ENCODE measurements at regions not wholly inside any gene's neighbourhood (a gene's known extent, or its start where the extent isn't known, plus 50 kb on each side); places are given as distances from the start of the nearest gene placed in this dataset.
"Not testable (repeated sequence)": the region's sequence is repeated elsewhere in the genome, so short reads cannot be mapped to it uniquely, and the experiment has no call there.

DNA sequence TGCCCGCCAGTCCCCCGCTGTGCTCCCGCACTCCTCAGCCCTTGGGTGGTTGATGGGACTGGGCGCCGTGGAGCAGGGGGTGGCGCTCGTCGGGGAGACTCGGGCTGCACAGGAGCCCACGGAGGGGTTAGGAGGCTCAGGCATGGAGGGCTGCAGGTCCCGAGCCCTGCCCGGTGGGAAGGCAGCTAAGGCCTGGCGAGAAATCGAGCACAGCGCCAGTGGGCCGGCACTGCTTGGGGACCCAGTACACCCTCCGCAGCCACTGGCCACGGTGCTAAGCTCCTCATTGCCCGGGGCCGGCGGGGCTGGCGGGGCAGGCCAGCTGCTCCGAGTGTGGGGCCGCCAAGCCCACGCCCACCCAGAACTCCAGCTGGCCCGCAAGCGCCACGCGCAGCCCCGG lies 1496.5 kb upstream of the LRRTM3 start:
- H3K23ac ChIP-seq (ENCODE audit: low read depth, low read length, poor library complexity); H3K27me3 ChIP-seq (ENCODE audit: control insufficient read depth in 3 of 3, insufficient read depth in 3 of 3, low read depth in 1 of 3, low read length in 3 of 3); H2BK120ac ChIP-seq (ENCODE audit: low read depth, low read length); H2BK15ac ChIP-seq (ENCODE audit: low read length); H3K27ac ChIP-seq (replicated peaks; ENCODE audit: low read length); H2AFZ ChIP-seq (ENCODE audit: low read length); H3K4me2 ChIP-seq (ENCODE audit: insufficient read depth, low read length, poor library complexity, severe bottlenecking); H3K4me1 ChIP-seq (ENCODE audit: control insufficient read depth in 2 of 2, insufficient read depth in 1 of 2, low read depth in 1 of 2, low read length in 2 of 2); H3K9ac ChIP-seq (ENCODE audit: low read depth, low read length, poor library complexity); H3K18ac ChIP-seq (ENCODE audit: low read length); H2AK5ac ChIP-seq (ENCODE audit: low read depth, low read length); H4K8ac ChIP-seq (ENCODE audit: low read depth, low read length); H3K9me3 ChIP-seq (replicated peaks in 1 of 2; ENCODE audit: control insufficient read depth in 2 of 2, insufficient read depth in 1 of 2, low read depth in 1 of 2, low read length in 2 of 2); H2BK12ac ChIP-seq (ENCODE audit: low read length); H4K91ac ChIP-seq (ENCODE audit: low read depth, low read length, poor library complexity); H3K14ac ChIP-seq (ENCODE audit: low read length); H3K4ac ChIP-seq (ENCODE audit: low read length); DNase-seq (ENCODE audit: low spot score); H3K4me3 ChIP-seq (ENCODE audit: low read length in 2 of 2); H3K36me3 ChIP-seq (replicated peaks in 1 of 2; ENCODE audit: control insufficient read depth in 2 of 2, insufficient read depth in 2 of 2, low read length in 2 of 2); H3K79me1 ChIP-seq (ENCODE audit: low read depth, low read length); H2BK5ac ChIP-seq (ENCODE audit: low read length): not testable (repeated sequence)
- no CpG with 5 or more reads among the region's 30 CpGs for WGBS, 2 donors (ENCODE audit: extremely low coverage in 2 of 2, insufficient read length in 2 of 2, insufficient replicate concordance in 1 of 2)

DNA sequence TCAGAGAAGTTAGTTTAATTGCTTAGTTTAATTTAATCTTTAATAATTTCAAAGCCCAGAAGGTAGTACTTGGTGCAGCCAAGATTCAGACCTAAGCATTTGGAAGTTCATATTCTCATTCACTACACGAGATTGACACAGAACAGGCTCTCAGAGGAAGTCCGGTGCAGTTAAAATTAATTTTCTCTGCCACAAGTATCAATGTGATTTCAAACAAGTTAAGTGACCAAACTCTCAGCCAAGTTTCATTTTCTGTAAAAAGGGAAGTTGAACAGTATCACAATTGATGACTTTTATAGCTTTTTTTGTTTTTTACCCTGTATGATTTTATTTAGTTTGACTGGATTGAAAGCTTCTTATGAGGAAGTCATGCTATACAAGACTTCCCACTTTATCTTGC lies 1494.9 kb upstream of the LRRTM3 start:
- Histone ChIP-seq H3K4me1 (ENCODE audit: control insufficient read depth in 2 of 2, insufficient read depth in 1 of 2, low read depth in 1 of 2, low read length in 2 of 2) (no peaks in the 10 kb centered on the region), H2BK12ac (ENCODE audit: low read length) (no peak overlapping the region), H3K4me2 (ENCODE audit: insufficient read depth, low read length, poor library complexity, severe bottlenecking) (no peak overlapping the region), H2BK5ac (ENCODE audit: low read length) (no peak overlapping the region), H3K23ac (ENCODE audit: low read depth, low read length, poor library complexity) (no peak overlapping the region), H4K91ac (ENCODE audit: low read depth, low read length, poor library complexity) (no peak overlapping the region), H3K18ac (ENCODE audit: low read length) (no peak overlapping the region), H3K9me3 (replicated peaks in 1 of 2; ENCODE audit: control insufficient read depth in 2 of 2, insufficient read depth in 1 of 2, low read depth in 1 of 2, low read length in 2 of 2) (no peaks in the 10 kb centered on the region), H3K14ac (ENCODE audit: low read length) (no peak overlapping the region), H3K9ac (ENCODE audit: low read depth, low read length, poor library complexity) (no peak overlapping the region), H3K27me3 (ENCODE audit: control insufficient read depth in 3 of 3, insufficient read depth in 3 of 3, low read depth in 1 of 3, low read length in 3 of 3) (no peaks in the 10 kb centered on the region), H2AFZ (ENCODE audit: low read length) (no peak overlapping the region), H3K79me1 (ENCODE audit: low read depth, low read length) (no peaks in the 10 kb centered on the region), H3K36me3 (replicated peaks in 1 of 2; ENCODE audit: control insufficient read depth in 2 of 2, insufficient read depth in 2 of 2, low read length in 2 of 2) (no peaks in the 10 kb centered on the region), H2BK15ac (ENCODE audit: low read length) (no peak overlapping the region), H2BK120ac (ENCODE audit: low read depth, low read length) (no peak overlapping the region), H3K4me3 (ENCODE audit: low read length in 2 of 2) (no peak overlapping the region), H3K27ac (replicated peaks; ENCODE audit: low read length) (no peak overlapping the region), H3K4ac (ENCODE audit: low read length) (no peak overlapping the region), H2AK5ac (ENCODE audit: low read depth, low read length) (no peak overlapping the region), H4K8ac (ENCODE audit: low read depth, low read length) (no peak overlapping the region)
- WGBS, 2 donors (ENCODE audit: extremely low coverage in 2 of 2, insufficient read length in 2 of 2, insufficient replicate concordance in 1 of 2): no CpG with 5 or more reads among the region's 2 CpGs
- DNase-seq (ENCODE audit: low spot score): no peak

DNA sequence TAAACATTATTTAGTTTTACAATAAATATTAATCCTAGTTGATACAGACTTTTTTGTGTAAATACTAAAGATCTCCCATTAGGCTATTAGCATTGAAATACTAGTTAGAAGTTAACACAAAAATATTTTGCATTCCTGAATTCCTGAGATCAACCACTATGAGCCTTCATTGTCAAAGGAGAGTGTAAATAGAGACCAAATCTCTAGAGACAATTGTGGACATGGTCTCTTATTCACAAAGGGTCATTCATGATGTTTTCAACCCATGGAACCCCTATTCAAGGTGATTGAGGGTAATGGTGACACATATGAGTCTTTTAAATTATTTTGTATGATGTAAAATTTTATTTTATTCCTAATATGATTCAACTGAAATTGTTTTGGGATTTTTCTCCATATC lies 1454.8 kb upstream of the LRRTM3 start:
- Histone ChIP-seq H2AFZ (ENCODE audit: low read length) (no peak overlapping the region), H3K27ac (replicated peaks; ENCODE audit: low read length) (no peak overlapping the region), H3K4me3 (ENCODE audit: low read length in 2 of 2) (no peak overlapping the region), H3K9me3 (replicated peaks in 1 of 2; ENCODE audit: control insufficient read depth in 2 of 2, insufficient read depth in 1 of 2, low read depth in 1 of 2, low read length in 2 of 2) (no peaks in the 10 kb centered on the region), H2AK5ac (ENCODE audit: low read depth, low read length) (no peak overlapping the region), H3K14ac (ENCODE audit: low read length) (no peak overlapping the region), H3K4ac (ENCODE audit: low read length) (no peak overlapping the region), H3K4me2 (ENCODE audit: insufficient read depth, low read length, poor library complexity, severe bottlenecking) (no peak overlapping the region), H3K36me3 (replicated peaks in 1 of 2; ENCODE audit: control insufficient read depth in 2 of 2, insufficient read depth in 2 of 2, low read length in 2 of 2) (no peaks in the 10 kb centered on the region), H3K23ac (ENCODE audit: low read depth, low read length, poor library complexity) (no peak overlapping the region), H2BK15ac (ENCODE audit: low read length) (no peak overlapping the region), H4K8ac (ENCODE audit: low read depth, low read length) (no peak overlapping the region), H2BK12ac (ENCODE audit: low read length) (no peak overlapping the region), H3K9ac (ENCODE audit: low read depth, low read length, poor library complexity) (no peak overlapping the region), H2BK120ac (ENCODE audit: low read depth, low read length) (no peak overlapping the region), H3K4me1 (ENCODE audit: control insufficient read depth in 2 of 2, insufficient read depth in 1 of 2, low read depth in 1 of 2, low read length in 2 of 2) (peaks cover 0 to 2% of the 10 kb centered on the region in 2 donors), H3K79me1 (ENCODE audit: low read depth, low read length) (no peaks in the 10 kb centered on the region), H3K18ac (ENCODE audit: low read length) (no peak overlapping the region), H4K91ac (ENCODE audit: low read depth, low read length, poor library complexity) (no peak overlapping the region), H2BK5ac (ENCODE audit: low read length) (no peak overlapping the region), H3K27me3 (ENCODE audit: control insufficient read depth in 3 of 3, insufficient read depth in 3 of 3, low read depth in 1 of 3, low read length in 3 of 3) (no peaks in the 10 kb centered on the region)
- peak; percentile 5 for DNase-seq (ENCODE audit: low spot score)

DNA sequence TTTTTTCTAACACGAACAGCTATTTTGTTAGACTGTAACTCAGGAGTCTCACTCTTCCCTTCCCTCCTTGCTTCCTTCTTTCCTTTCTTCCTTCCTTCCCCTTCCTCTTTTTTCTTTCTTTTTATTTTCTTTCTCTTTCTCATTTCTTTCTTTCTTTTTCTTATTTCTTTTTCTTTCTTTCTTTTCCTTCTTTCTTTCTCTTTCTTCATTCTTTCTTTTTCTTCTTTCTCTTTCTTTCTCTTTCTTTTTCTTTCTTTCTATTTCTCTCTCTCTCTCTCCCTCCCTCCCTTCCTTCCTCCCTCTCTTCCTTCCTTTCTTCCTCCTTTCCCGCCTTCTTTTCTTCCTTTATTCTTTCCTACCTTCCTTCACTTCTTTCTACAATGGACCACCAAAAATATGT lies 1443.0 kb upstream of the LRRTM3 start:
- no peak overlapping the region for H3K27ac ChIP-seq (replicated peaks; ENCODE audit: low read length)
- WGBS, 2 donors (ENCODE audit: extremely low coverage in 2 of 2, insufficient read length in 2 of 2, insufficient replicate concordance in 1 of 2): 85 to 100% methylated on average over 1 of the region's 2 CpGs
- no peak overlapping the region for H2BK120ac ChIP-seq (ENCODE audit: low read depth, low read length)
- no peak overlapping the region for H2BK12ac ChIP-seq (ENCODE audit: low read length)
- no peaks in the 10 kb centered on the region for H3K9me3 ChIP-seq (replicated peaks in 1 of 2; ENCODE audit: control insufficient read depth in 2 of 2, insufficient read depth in 1 of 2, low read depth in 1 of 2, low read length in 2 of 2)
- H3K9ac ChIP-seq (ENCODE audit: low read depth, low read length, poor library complexity): no peak overlapping the region
- no peak overlapping the region for H3K23ac ChIP-seq (ENCODE audit: low read depth, low read length, poor library complexity)
- H3K4me2 ChIP-seq (ENCODE audit: insufficient read depth, low read length, poor library complexity, severe bottlenecking): no peak overlapping the region
- no peak overlapping the region for H4K91ac ChIP-seq (ENCODE audit: low read depth, low read length, poor library complexity)
- no peaks in the 10 kb centered on the region for H3K4me1 ChIP-seq (ENCODE audit: control insufficient read depth in 2 of 2, insufficient read depth in 1 of 2, low read depth in 1 of 2, low read length in 2 of 2)
- no peak for DNase-seq (ENCODE audit: low spot score)
- no peak overlapping the region for H3K18ac ChIP-seq (ENCODE audit: low read length)
- H3K79me1 ChIP-seq (ENCODE audit: low read depth, low read length): no peaks in the 10 kb centered on the region
- H2BK5ac ChIP-seq (ENCODE audit: low read length): no peak overlapping the region
- H3K4me3 ChIP-seq (ENCODE audit: low read length in 2 of 2): no peak overlapping the region
- no peak overlapping the region for H3K14ac ChIP-seq (ENCODE audit: low read length)
- H2AK5ac ChIP-seq (ENCODE audit: low read depth, low read length): no peak overlapping the region
- H3K27me3 ChIP-seq (ENCODE audit: control insufficient read depth in 3 of 3, insufficient read depth in 3 of 3, low read depth in 1 of 3, low read length in 3 of 3): no peaks in the 10 kb centered on the region
- H4K8ac ChIP-seq (ENCODE audit: low read depth, low read length): no peak overlapping the region
- no peak overlapping the region for H3K4ac ChIP-seq (ENCODE audit: low read length)
- no peaks in the 10 kb centered on the region for H3K36me3 ChIP-seq (replicated peaks in 1 of 2; ENCODE audit: control insufficient read depth in 2 of 2, insufficient read depth in 2 of 2, low read length in 2 of 2)
- H2BK15ac ChIP-seq (ENCODE audit: low read length): no peak overlapping the region
- no peak overlapping the region for H2AFZ ChIP-seq (ENCODE audit: low read length)

All from neuronal stem cell (in vitro differentiated cells).